ENCODE measurements at regions not wholly inside any gene's neighbourhood (a gene's known extent, or its start where the extent isn't known, plus 50 kb on each side); places are given as distances from the start of the nearest gene placed in this dataset.
"Not testable (repeated sequence)": the region's sequence is repeated elsewhere in the genome, so short reads cannot be mapped to it uniquely, and the experiment has no call there.

DNA sequence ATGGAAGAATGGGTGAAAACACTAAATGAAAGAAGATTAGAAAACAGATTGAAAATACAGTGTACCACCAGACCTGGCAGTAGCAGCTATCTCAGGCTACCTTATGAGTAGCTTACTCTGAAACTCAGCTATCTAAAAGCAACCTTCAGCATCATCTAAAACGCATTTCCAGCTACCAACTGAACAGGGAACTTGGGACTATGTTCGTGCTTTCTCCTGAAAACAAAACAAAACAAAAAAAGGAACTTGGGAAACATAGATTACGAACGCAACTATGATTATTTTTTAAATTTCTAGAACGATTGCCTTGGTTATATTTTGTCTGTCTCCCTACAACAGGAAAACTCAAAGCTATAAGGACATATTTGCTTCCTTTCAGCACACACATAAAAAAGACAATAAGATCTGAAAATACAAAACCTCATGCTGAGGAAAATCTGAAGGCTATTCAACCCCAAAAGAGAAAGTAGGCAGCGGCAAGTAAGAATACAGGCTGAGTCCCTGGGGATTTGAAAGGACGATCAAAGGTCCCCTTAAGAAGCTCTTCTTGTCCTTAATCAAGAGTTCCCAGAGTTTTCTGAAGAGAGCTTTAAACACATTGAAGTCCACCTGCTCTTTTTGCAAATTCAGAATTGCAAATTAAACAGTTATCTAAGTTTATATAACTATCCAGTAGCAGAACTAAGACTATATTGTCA lies 53.4 kb downstream of the OR2K2 start:
- Histone ChIP-seq H3K9me3 (ENCODE audit: low read depth, low read length) (no peaks in the 10 kb centered on the region), H3K4me1 (ENCODE audit: insufficient read depth, low read length) (no peaks in the 10 kb centered on the region), H3K27me3 (ENCODE audit: insufficient read depth, low read length) (no peaks in the 10 kb centered on the region), H3K4me3 (ENCODE audit: low read length) (peak overlapping the region; percentile 21)

DNA sequence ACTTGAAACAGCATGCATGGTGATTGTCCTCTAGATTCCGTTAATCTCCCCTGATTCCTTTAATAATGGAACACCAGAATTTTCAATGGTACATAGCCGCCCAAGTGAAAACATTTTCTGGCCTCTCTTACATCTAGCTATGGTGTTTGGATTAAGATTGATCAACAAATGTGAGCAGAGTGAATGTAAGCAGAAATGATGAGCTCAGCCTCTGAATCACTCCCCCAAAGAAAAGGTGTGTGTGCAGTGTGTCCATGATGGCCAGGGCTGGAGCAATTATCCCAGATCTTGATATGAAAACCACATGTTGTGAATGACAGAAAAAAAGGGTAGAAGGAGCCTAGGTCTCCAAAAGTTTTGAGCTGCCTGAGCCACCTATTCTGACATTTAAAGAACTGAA lies 55.3 kb downstream of the OR2K2 start:
- Histone ChIP-seq H3K27me3 (ENCODE audit: insufficient read depth, low read length) (no peaks in the 10 kb centered on the region), H3K4me1 (ENCODE audit: insufficient read depth, low read length) (no peaks in the 10 kb centered on the region), H3K4me3 (ENCODE audit: low read length) (no peak overlapping the region), H3K9me3 (ENCODE audit: low read depth, low read length) (no peaks in the 10 kb centered on the region)

- H3K27me3 ChIP-seq (ENCODE audit: insufficient read depth, low read length): no peaks in the 10 kb centered on the region
- H3K4me3 ChIP-seq (ENCODE audit: low read length): no peak overlapping the region
- H3K9me3 ChIP-seq (ENCODE audit: low read depth, low read length): no peaks in the 10 kb centered on the region
- H3K4me1 ChIP-seq (ENCODE audit: insufficient read depth, low read length): no peaks in the 10 kb centered on the region
These were observed 57.4 kb downstream of the OR2K2 start for GRCh38 chr9:111272581-111272980.

DNA sequence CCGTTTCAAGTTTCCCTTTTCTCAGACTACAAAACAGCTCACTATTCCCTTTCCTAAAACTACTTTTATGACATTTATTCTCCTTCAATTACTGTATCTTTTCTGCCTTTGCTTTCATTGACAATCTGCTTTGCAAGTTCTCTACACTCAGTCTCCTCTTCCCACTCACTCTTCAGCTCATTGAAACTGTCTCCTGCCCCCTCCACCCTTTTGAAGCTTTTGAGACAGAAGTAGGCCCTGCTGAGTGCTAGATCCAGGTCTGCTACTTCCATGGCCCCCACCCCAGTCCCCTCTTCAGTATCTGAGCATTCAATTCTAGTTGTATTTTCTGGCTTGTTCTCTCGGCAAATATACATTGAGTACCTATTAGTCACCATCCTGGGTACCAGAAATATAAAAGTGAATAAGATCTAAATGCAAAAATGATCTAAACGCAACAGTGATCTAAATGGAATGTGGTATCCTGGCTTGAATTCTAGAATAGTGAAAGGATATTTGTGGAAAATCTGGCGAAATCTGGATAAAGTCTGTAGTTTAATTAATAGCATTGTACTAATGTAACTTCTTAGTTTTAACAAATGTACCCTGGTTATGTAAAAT lies 58.4 kb downstream of the OR2K2 start:
- Histone ChIP-seq H3K4me3 (ENCODE audit: low read length) (no peak overlapping the region), H3K27me3 (ENCODE audit: insufficient read depth, low read length) (no peaks in the 10 kb centered on the region), H3K4me1 (ENCODE audit: insufficient read depth, low read length) (no peaks in the 10 kb centered on the region), H3K9me3 (ENCODE audit: low read depth, low read length) (no peaks in the 10 kb centered on the region)

GRCh38 chr9:111271047-111271446 lies 59.0 kb downstream of the OR2K2 start:
- no peaks in the 10 kb centered on the region for H3K27me3 ChIP-seq (ENCODE audit: insufficient read depth, low read length)
- H3K9me3 ChIP-seq (ENCODE audit: low read depth, low read length): no peaks in the 10 kb centered on the region
- H3K4me1 ChIP-seq (ENCODE audit: insufficient read depth, low read length): no peaks in the 10 kb centered on the region
- no peak overlapping the region for H3K4me3 ChIP-seq (ENCODE audit: low read length)

DNA sequence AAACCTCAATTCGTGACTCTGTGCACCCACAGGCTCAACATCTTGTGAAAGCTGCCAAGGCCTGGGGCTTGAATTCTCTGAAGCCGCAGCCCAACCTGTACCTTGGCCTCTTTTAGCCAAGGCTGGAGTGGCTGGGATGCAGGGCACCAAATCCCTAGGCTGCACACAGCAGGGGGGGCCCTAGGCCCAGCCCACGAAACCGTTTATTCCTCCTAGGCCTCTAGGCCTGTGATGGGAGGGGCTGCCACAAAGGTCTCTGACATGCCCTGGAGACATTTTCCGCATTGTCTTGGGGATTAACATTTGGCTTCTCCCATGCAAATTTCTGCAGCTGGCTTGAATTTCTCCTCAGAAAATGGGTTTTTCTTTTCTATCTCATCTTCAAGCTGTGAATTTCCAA lies 64.0 kb downstream of the OR2K2 start:
- not testable (repeated sequence) for H3K4me3 ChIP-seq (ENCODE audit: low read length); H3K4me1 ChIP-seq (ENCODE audit: insufficient read depth, low read length); H3K27me3 ChIP-seq (ENCODE audit: insufficient read depth, low read length); H3K9me3 ChIP-seq (ENCODE audit: low read depth, low read length)

DNA sequence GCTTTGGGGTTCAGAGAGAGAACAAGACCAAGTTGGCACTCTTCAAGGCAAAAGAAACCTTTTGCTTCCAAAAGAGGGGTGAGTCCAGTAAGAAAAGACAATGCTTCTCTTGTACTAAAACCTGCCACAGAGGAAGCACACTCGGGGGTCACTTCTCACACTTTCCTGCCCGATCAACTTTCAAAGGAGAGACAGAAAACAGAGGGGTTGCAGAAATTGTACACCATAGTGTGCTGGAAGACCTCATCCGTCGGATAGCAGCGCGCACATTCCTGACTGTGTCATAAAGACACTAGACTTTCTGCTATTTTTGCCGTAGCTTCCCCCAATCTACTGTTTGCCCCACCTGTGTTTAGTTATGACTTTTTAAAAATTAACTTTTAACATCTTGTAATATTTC lies 66.9 kb downstream of the OR2K2 start:
- Histone ChIP-seq H3K4me3 (ENCODE audit: low read length) (no peak overlapping the region), H3K4me1 (ENCODE audit: insufficient read depth, low read length) (no peaks in the 10 kb centered on the region), H3K9me3 (ENCODE audit: low read depth, low read length) (no peaks in the 10 kb centered on the region), H3K27me3 (ENCODE audit: insufficient read depth, low read length) (no peaks in the 10 kb centered on the region)

DNA sequence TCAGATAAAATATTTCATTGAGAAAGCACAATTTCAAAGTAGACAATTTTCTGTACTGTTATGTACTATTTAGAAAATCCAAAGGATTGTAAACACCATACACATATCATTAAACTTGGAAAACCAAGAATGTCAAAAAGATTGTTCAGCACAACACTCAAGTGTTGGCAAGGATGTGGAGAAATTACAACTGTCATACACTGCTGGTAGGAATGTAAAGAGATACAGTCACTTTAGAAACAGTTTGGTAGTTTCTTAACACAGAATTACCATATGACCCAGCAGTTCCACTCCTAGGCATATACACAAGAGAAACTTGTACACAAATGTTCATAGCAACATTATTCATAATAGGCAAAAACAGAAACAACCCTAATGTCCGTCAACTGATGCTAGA lies 71.2 kb downstream of the OR2K2 start:
- H3K4me1 ChIP-seq (ENCODE audit: insufficient read depth, low read length): peaks cover under 1% of the 10 kb centered on the region
- H3K9me3 ChIP-seq (ENCODE audit: low read depth, low read length): no peaks in the 10 kb centered on the region
- H3K4me3 ChIP-seq (ENCODE audit: low read length): no peak overlapping the region
- H3K27me3 ChIP-seq (ENCODE audit: insufficient read depth, low read length): no peaks in the 10 kb centered on the region

- Histone ChIP-seq H3K4me3 (ENCODE audit: low read length) (no peak overlapping the region), H3K9me3 (ENCODE audit: low read depth, low read length) (no peaks in the 10 kb centered on the region), H3K27me3 (ENCODE audit: insufficient read depth, low read length) (no peaks in the 10 kb centered on the region), H3K4me1 (ENCODE audit: insufficient read depth, low read length) (peaks cover 5% of the 10 kb centered on the region)
These were observed 71.7 kb downstream of the OR2K2 start for GRCh38 chr9:111258209-111258874.

DNA sequence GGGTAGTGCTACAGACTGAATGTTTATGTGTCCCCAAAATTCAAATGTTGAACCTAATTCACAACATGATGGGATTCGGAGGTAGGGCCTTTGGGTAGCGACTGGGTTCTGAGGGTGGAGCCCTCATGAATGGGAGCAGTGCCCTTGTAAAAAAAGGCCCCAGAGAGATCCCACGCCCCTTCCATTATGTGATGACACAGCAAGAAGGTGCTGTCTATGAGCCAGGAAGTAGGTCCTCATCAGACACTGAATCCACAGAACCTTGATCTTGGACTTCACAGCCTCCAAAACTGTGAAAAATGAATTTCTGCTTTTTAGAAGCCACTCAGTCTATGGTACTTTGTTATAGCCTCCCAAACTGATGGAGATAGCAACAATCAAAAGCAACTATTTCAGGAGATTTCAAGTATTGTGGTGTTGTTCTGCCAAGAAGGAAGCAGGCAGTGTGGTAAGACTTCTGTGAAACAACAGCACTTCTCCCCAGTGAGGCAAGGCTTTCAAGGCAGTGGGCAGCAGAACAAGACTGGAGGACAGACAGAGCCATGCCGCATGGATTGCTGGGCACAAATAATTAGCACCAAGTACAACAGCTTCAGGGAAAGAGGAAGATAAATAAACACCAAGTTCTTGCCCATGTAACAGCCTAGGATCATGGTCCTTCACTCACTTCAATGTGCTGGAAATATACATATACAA lies 76.1 kb downstream of the OR2K2 start:
- Histone ChIP-seq H3K4me3 (ENCODE audit: low read length) (no peak overlapping the region), H3K27me3 (ENCODE audit: insufficient read depth, low read length) (no peaks in the 10 kb centered on the region), H3K4me1 (ENCODE audit: insufficient read depth, low read length) (peaks cover 7% of the 10 kb centered on the region), H3K9me3 (ENCODE audit: low read depth, low read length) (no peaks in the 10 kb centered on the region)

DNA sequence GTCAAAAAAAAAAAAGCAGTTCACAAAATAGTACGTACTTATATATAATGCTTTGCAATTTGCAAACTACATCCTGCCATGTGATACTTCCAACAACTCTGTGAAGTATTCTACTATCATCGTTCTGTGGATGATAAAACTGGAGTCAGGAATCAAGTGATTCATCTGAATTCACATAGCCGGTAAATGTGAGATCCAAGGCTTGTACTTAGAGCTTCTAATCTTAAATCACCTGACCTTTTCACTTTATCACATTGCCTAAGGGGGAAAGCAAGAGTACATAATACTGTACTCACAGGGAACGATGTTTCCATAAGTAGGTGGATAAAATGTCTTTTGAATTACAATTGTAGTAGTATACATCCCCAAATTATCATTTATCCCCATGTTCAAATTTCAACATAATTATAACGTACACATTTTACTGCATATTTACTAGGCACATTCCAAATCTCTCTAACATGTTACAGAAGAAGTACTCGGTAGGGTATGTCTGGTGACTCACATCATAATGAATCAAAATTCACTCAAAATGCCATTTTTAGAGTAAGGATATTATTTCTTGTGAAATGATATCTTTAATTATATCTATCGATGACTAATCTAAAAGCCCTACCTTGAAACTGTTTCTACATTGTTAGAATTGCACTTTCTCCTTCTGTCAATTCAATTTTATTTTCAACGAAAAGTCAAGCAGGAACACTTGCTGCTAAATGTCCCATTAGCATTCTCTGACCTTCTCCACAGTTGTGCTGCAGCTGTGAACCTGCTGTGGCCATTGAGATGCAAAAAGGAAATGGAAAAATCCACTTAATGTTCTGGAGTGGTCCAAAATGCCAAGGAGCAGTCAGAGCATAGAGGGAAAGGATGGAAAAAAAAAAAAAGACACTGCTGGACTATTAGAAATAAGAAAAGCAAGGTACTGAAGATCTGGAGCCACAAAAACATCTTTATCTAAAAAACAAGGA lies 78.9 kb downstream of the OR2K2 start:
- no peaks in the 10 kb centered on the region for H3K27me3 ChIP-seq (ENCODE audit: insufficient read depth, low read length)
- peaks cover 7% of the 10 kb centered on the region for H3K4me1 ChIP-seq (ENCODE audit: insufficient read depth, low read length)
- no peak overlapping the region for H3K4me3 ChIP-seq (ENCODE audit: low read length)
- H3K9me3 ChIP-seq (ENCODE audit: low read depth, low read length): no peaks in the 10 kb centered on the region

- Histone ChIP-seq H3K27me3 (ENCODE audit: insufficient read depth, low read length) (no peaks in the 10 kb centered on the region), H3K4me3 (ENCODE audit: low read length) (no peak overlapping the region), H3K4me1 (ENCODE audit: insufficient read depth, low read length) (no peaks in the 10 kb centered on the region), H3K9me3 (ENCODE audit: low read depth, low read length) (no peaks in the 10 kb centered on the region)
These were observed 92.6 kb downstream of the OR2K2 start for GRCh38 chr9:111237447-111237846.

GRCh38 chr9:111236332-111236731 lies 93.7 kb downstream of the OR2K2 start:
- H3K9me3 ChIP-seq (ENCODE audit: low read depth, low read length): no peaks in the 10 kb centered on the region
- H3K27me3 ChIP-seq (ENCODE audit: insufficient read depth, low read length): no peaks in the 10 kb centered on the region
- no peak overlapping the region for H3K4me3 ChIP-seq (ENCODE audit: low read length)
- no peaks in the 10 kb centered on the region for H3K4me1 ChIP-seq (ENCODE audit: insufficient read depth, low read length)

GRCh38 chr9:111233963-111234362 lies 96.1 kb downstream of the OR2K2 start:
- H3K9me3 ChIP-seq (ENCODE audit: low read depth, low read length): no peaks in the 10 kb centered on the region
- no peaks in the 10 kb centered on the region for H3K4me1 ChIP-seq (ENCODE audit: insufficient read depth, low read length)

More at GRCh38 chr9:111233963-111234362, 96.1 kb downstream of the OR2K2 start:
- H3K27me3 ChIP-seq (ENCODE audit: insufficient read depth, low read length): no peaks in the 10 kb centered on the region
- no peak overlapping the region for H3K4me3 ChIP-seq (ENCODE audit: low read length)

Measured in mononuclear cell (primary cell).